DOHH2 (cell line): ENCODE measurements at regions not wholly inside any gene's neighbourhood (a gene's known extent, or its start where the extent isn't known, plus 50 kb on each side); places are given as distances from the start of the nearest gene placed in this dataset.

Source experiments
- CTCF ChIP-seq: fragments of 200-600 bp; sonication (generic); IDR thresholded peaks from one replicate; pipeline ENCODE4 v1.5.1; 2014; ENCODE audit warnings: antibody characterized with exemption, mild to moderate bottlenecking, low read depth, low read length; ENCODE audit not compliant: poor library complexity, severe bottlenecking
- EZH2phosphoT487 ChIP-seq: fragments of 200-600 bp; sonication (generic); IDR thresholded peaks from 2 replicates; pipeline ENCODE4 v1.6.1; 2017; ENCODE audit warnings: borderline replicate concordance, mild to moderate bottlenecking, antibody characterized with exemption, low read length, moderate library complexity, mixed read lengths

GRCh38 chr16:11450136-11450535 is 104.9 kb downstream of the RMI2 start:
- TF ChIP-seq CTCF, result no peak
- TF ChIP-seq EZH2phosphoT487, result no peak
